Aorta (tissue), 5 donors: ENCODE measurements at regions not wholly inside any gene's neighbourhood (a gene's known extent, or its start where the extent isn't known, plus 50 kb on each side); places are given as distances from the start of the nearest gene placed in this dataset.

Source experiments
- ATAC-seq: fragments of 200-7000 bp; cut with Tn5 transposase; one replicate; pipeline ENCODE4 v1.9.1; 2022; ENCODE audit warnings: moderate library complexity; ENCODE audit not compliant: low FRiP score
- DNase-seq, 2 donors: peaks; one replicate each; pipeline ENCODE4 v3.0.0-alpha.2; 2020
- H3K27ac ChIP-seq, 2 donors: one replicate each; pipeline ENCODE4 v1.5.1; 2013; ENCODE audit warnings: low read length in 2 of 2, mild to moderate bottlenecking in 2 of 2, moderate library complexity in 2 of 2, control low read depth in 1 of 2, inconsistent platforms in 1 of 2, low read depth in 1 of 2
- H3K27me3 ChIP-seq, 2 donors: one replicate each; pipeline ENCODE4 v1.6.1; 2013; ENCODE audit warnings: control low read depth in 1 of 2, low read length in 1 of 2, mild to moderate bottlenecking in 1 of 2, moderate library complexity in 1 of 2; ENCODE audit not compliant: insufficient read depth in 2 of 2, control insufficient read depth in 1 of 2
- H3K36me3 ChIP-seq, 2 donors: one replicate each; pipeline ENCODE4 v1.6.1; 2013; ENCODE audit warnings: control low read depth in 1 of 2, low read length in 1 of 2, mild to moderate bottlenecking in 1 of 2; ENCODE audit not compliant: insufficient read depth in 2 of 2, control insufficient read depth in 1 of 2
- H3K4me1 ChIP-seq, 2 donors: one replicate each; pipeline ENCODE4 v1.6.1; 2013; ENCODE audit warnings: low read length in 2 of 2, control low read depth in 1 of 2, mild to moderate bottlenecking in 1 of 2, moderate library complexity in 1 of 2; ENCODE audit not compliant: insufficient read depth in 2 of 2, control insufficient read depth in 1 of 2
- H3K4me3 ChIP-seq, 2 donors: one replicate each; pipeline ENCODE4 v1.5.1; 2013; ENCODE audit warnings: low read length in 2 of 2, control low read depth in 1 of 2, mild to moderate bottlenecking in 1 of 2
- H3K9me3 ChIP-seq: one replicate; pipeline ENCODE4 v1.6.1; 2013; ENCODE audit warnings: mild to moderate bottlenecking, low read length; ENCODE audit not compliant: control insufficient read depth
- WGBS, 2 donors: extraction: QIAGEN DNeasy Blood & Tissue Kit; methylation state at CpG; one replicate each; pipeline ENCODE4 v1.1.7; 2013; 5-methylcytosine and 5-hydroxymethylcytosine counted together
- intact Hi-C, 2 donors: fragments of 100-400 bp; cut with DNase I; formaldehyde crosslinking; loops; one replicate each; pipeline versions ENCODE4 v1.14.2 to v1.15.0; 2022
- donor health status: healthy with polysubstance abuse.
- donor health status: Bipolar disorder and iron deficiency.
- donor health status: DM: no; HTN: no; CAD: no.
- donor health status: DM: no; HTN: no; CAD: no.
- donor health status: DM: yes; HTN: yes; CAD: no.

GRCh38 chr21:31553461-31553860 is 106.0 kb upstream of the SOD1 start:
- DNase-seq: peak in 1 of 2 donors; percentile 19
- Histone ChIP-seq H3K4me3 (no peak overlapping the region), H3K27me3 (peaks cover 0 to 2% of the 10 kb centered on the region in 2 donors), H3K27ac (no peak overlapping the region), H3K36me3 (no peaks in the 10 kb centered on the region), H3K9me3 (no peaks in the 10 kb centered on the region), H3K4me1 (no peaks in the 10 kb centered on the region)
- intact Hi-C loops: no loop called here
- WGBS, 2 donors: 79 to 84% methylated on average over 5 of the region's 5 CpGs
- ATAC-seq: no peak

- H3K9me3 ChIP-seq: no peaks in the 10 kb centered on the region
- no peak for ATAC-seq
- peak in 1 of 2 donors; percentile 17 for DNase-seq
- H3K4me3 ChIP-seq: no peak overlapping the region
- intact Hi-C loops: no loop called here
- no peaks in the 10 kb centered on the region for H3K36me3 ChIP-seq
- no peaks in the 10 kb centered on the region for H3K4me1 ChIP-seq
- no peak overlapping the region for H3K27ac ChIP-seq
- peaks cover 0 to 2% of the 10 kb centered on the region in 2 donors for H3K27me3 ChIP-seq
- 89 to 91% methylated on average over 3 of the region's 3 CpGs for WGBS, 2 donors
Observed at GRCh38 chr21:31552826-31553225, 106.7 kb upstream of the SOD1 start.

GRCh38 chr21:31550070-31550469 is 109.4 kb upstream of the SOD1 start:
- H3K36me3 ChIP-seq: no peaks in the 10 kb centered on the region
- ATAC-seq (no peak), DNase-seq (no peak)
- H3K27ac ChIP-seq: no peak overlapping the region
- no peaks in the 10 kb centered on the region for H3K9me3 ChIP-seq
- H3K4me1 ChIP-seq: no peaks in the 10 kb centered on the region
- H3K4me3 ChIP-seq: no peak overlapping the region
- intact Hi-C loops: no loop called here
- H3K27me3 ChIP-seq: peaks cover 0 to 2% of the 10 kb centered on the region in 2 donors
- 91 to 96% methylated on average over 7 of the region's 7 CpGs for WGBS, 2 donors

GRCh38 chr21:31548688-31549087 is 110.8 kb upstream of the SOD1 start:
- Histone ChIP-seq H3K36me3 (no peaks in the 10 kb centered on the region), H3K27ac (no peak overlapping the region), H3K4me3 (no peak overlapping the region), H3K4me1 (no peaks in the 10 kb centered on the region), H3K9me3 (no peaks in the 10 kb centered on the region), H3K27me3 (peaks cover 0 to 2% of the 10 kb centered on the region in 2 donors)
- ATAC-seq: no peak
- whole genome bisulfite sequencing, 2 donors: 92% methylated on average over 3 of the region's 3 CpGs
- peak in 1 of 2 donors; percentile 45 for DNase-seq
- intact Hi-C loops: no loop called here

- Histone ChIP-seq H3K9me3 (no peaks in the 10 kb centered on the region), H3K4me1 (no peaks in the 10 kb centered on the region), H3K36me3 (no peaks in the 10 kb centered on the region), H3K4me3 (no peak overlapping the region), H3K27me3 (peaks cover 0 to 2% of the 10 kb centered on the region in 2 donors), H3K27ac (no peak overlapping the region)
- 69 to 73% methylated on average over 3 of the region's 3 CpGs for whole genome bisulfite sequencing, 2 donors
- peak in 1 of 2 donors; percentile 9 for DNase-seq
- ATAC-seq: no peak
- intact Hi-C loops: no loop called here
Observed at GRCh38 chr21:31546443-31547170, 112.9 kb upstream of the SOD1 start.

- peak in 1 of 2 donors; percentile 9 for DNase-seq
- peaks cover 0 to 2% of the 10 kb centered on the region in 2 donors for H3K27me3 ChIP-seq
- no peak overlapping the region for H3K27ac ChIP-seq
- 84 to 91% methylated on average over 1 of the region's 1 CpG for WGBS, 2 donors
- no peaks in the 10 kb centered on the region for H3K4me1 ChIP-seq
- no peak for ATAC-seq
- H3K36me3 ChIP-seq: no peaks in the 10 kb centered on the region
- H3K9me3 ChIP-seq: no peaks in the 10 kb centered on the region
- intact Hi-C loops: no loop called here
- H3K4me3 ChIP-seq: no peak overlapping the region
Observed at GRCh38 chr21:31545036-31545435, 114.5 kb upstream of the SOD1 start.

GRCh38 chr21:31543191-31543590 is 116.3 kb upstream of the SOD1 start:
- no peaks in the 10 kb centered on the region for H3K27me3 ChIP-seq
- intact Hi-C loops: no loop called here
- no peaks in the 10 kb centered on the region for H3K4me1 ChIP-seq
- no peaks in the 10 kb centered on the region for H3K36me3 ChIP-seq
- ATAC-seq (peak; percentile 54), DNase-seq (peak; percentile 47 to 61)
- H3K27ac ChIP-seq: no peak overlapping the region
- H3K9me3 ChIP-seq: no peaks in the 10 kb centered on the region
- no peak overlapping the region for H3K4me3 ChIP-seq
- WGBS, 2 donors: 5 to 27% methylated on average over 16 of the region's 16 CpGs

- ATAC-seq: no peak
- intact Hi-C loops: no loop called here
Observed at GRCh38 chr21:31538816-31539215, 120.7 kb upstream of the SOD1 start.

GRCh38 chr21:31537872-31538576 is 121.5 kb upstream of the SOD1 start:
- intact Hi-C loops: no loop called here
- no peaks in the 10 kb centered on the region for H3K27me3 ChIP-seq
- H3K27ac ChIP-seq: no peak overlapping the region
- no peaks in the 10 kb centered on the region for H3K9me3 ChIP-seq
- ATAC-seq (no peak), DNase-seq (peak in 1 of 2 donors; percentile 2)
- H3K36me3 ChIP-seq: no peaks in the 10 kb centered on the region
- no peak overlapping the region for H3K4me3 ChIP-seq
- H3K4me1 ChIP-seq: no peaks in the 10 kb centered on the region
- 80 to 84% methylated on average over 10 of the region's 10 CpGs for WGBS, 2 donors

More at GRCh38 chr21:31538816-31539215, 120.7 kb upstream of the SOD1 start:
- H3K4me1 ChIP-seq: no peaks in the 10 kb centered on the region
- no peak overlapping the region for H3K4me3 ChIP-seq
- H3K9me3 ChIP-seq: no peaks in the 10 kb centered on the region
- DNase-seq: peak in 1 of 2 donors; percentile 23
- WGBS, 2 donors: 15 to 31% methylated on average over 10 of the region's 10 CpGs
- H3K36me3 ChIP-seq: no peaks in the 10 kb centered on the region
- no peaks in the 10 kb centered on the region for H3K27me3 ChIP-seq
- no peak overlapping the region for H3K27ac ChIP-seq
